Amygdala (tissue), 56 donors: ENCODE measurements at regions not wholly inside any gene's neighbourhood (a gene's known extent, or its start where the extent isn't known, plus 50 kb on each side); places are given as distances from the start of the nearest gene placed in this dataset.
A peak's percentile ranks its signal among the peaks of the same experiment; 100 is the strongest.

Source experiments
- DNase-seq, 56 donors: peaks; one replicate each; lab custom pipeline; 2025; lab: John Stamatoyannopoulos, UW

- no peak for DNase-seq
Measured at GRCh38 chr16:22754577-22754976, 59.4 kb upstream of the HS3ST2 start.

GRCh38 chr16:22757202-22757601, 56.8 kb upstream of the HS3ST2 start:
- DNase-seq, result no peak

- DNase-seq, result no peak
Measured at GRCh38 chr16:22762486-22762885, 51.5 kb upstream of the HS3ST2 start.

- DNase-seq, result peak in 1 of 56 donors; percentile 0
Measured at GRCh38 chr16:22763437-22764080, 50.4 kb upstream of the HS3ST2 start.
